GM03348 (cell line): ENCODE measurements at regions not wholly inside any gene's neighbourhood (a gene's known extent, or its start where the extent isn't known, plus 50 kb on each side); places are given as distances from the start of the nearest gene placed in this dataset.

Experiments used
- DNase-seq: peaks from one replicate; pipeline ENCODE4 v3.0.0; 2012; ENCODE audit warnings: low spot score

- no peak for DNase-seq
Measured at GRCh38 chr10:78366663-78367411, 333.2 kb downstream of the RPS24 start.

- no peak for DNase-seq
Measured at GRCh38 chr10:78367751-78368150, 334.1 kb downstream of the RPS24 start.

- no peak for DNase-seq
Measured at GRCh38 chr10:78371136-78371535, 337.5 kb downstream of the RPS24 start.

- no peak for DNase-seq
Measured at GRCh38 chr10:78372806-78373205, 339.1 kb downstream of the RPS24 start.

GRCh38 chr10:78374331-78375028 lies 340.8 kb downstream of the RPS24 start:
- no peak for DNase-seq

- DNase-seq = no peak
Measured at GRCh38 chr10:78375854-78376785, 342.5 kb downstream of the RPS24 start.

GRCh38 chr10:78377356-78377755 lies 343.7 kb downstream of the RPS24 start:
- DNase-seq = no peak

- DNase-seq = no peak
Measured at GRCh38 chr10:78378192-78378591, 344.5 kb downstream of the RPS24 start.

GRCh38 chr10:78381107-78381506 lies 347.4 kb downstream of the RPS24 start:
- DNase-seq = no peak

- no peak for DNase-seq
Measured at GRCh38 chr10:78382047-78382446, 348.4 kb downstream of the RPS24 start.

- no peak for DNase-seq
Measured at GRCh38 chr10:78382772-78383171, 349.1 kb downstream of the RPS24 start.

- no peak for DNase-seq
Measured at GRCh38 chr10:78383378-78384048, 349.9 kb downstream of the RPS24 start.

GRCh38 chr10:78384049-78384431 lies 350.4 kb downstream of the RPS24 start:
- DNase-seq = no peak

GRCh38 chr10:78385599-78385998 lies 351.9 kb downstream of the RPS24 start:
- DNase-seq = no peak

- no peak for DNase-seq
Measured at GRCh38 chr10:78386509-78386908, 352.8 kb downstream of the RPS24 start.

- DNase-seq = no peak
Measured at GRCh38 chr10:78388331-78389050, 354.8 kb downstream of the RPS24 start.

- no peak for DNase-seq
Measured at GRCh38 chr10:78389419-78389818, 355.8 kb downstream of the RPS24 start.

GRCh38 chr10:78390051-78390450 lies 356.4 kb downstream of the RPS24 start:
- no peak for DNase-seq

- no peak for DNase-seq
Measured at GRCh38 chr10:78390817-78391216, 357.2 kb downstream of the RPS24 start.

- DNase-seq = no peak
Measured at GRCh38 chr10:78391585-78391984, 357.9 kb downstream of the RPS24 start.

- DNase-seq = no peak
Measured at GRCh38 chr10:78392197-78392596, 358.5 kb downstream of the RPS24 start.
